HCT116 (cell line): ENCODE measurements at regions not wholly inside any gene's neighbourhood (a gene's known extent, or its start where the extent isn't known, plus 50 kb on each side); places are given as distances from the start of the nearest gene placed in this dataset.

Source experiments
- ATAC-seq: fragments of 200-7000 bp; cut with Tn5 transposase; 2 replicates; pipeline ENCODE4 v1.9.1; 2020; ENCODE audit warnings: mild to moderate bottlenecking, moderate library complexity
- BruUV-seq: library from RNA; stranded (reverse); fragments of 400-500 nt; replicated peaks from 2 replicates; lab custom pipeline; 2021; lab: Mats Ljungman, UMichigan
- CTCF ChIA-PET: fragments of 300-600 bp; sonication (Branson Sonifier 250); formaldehyde crosslinking; loops from one replicate; lab custom pipeline; 2021; ENCODE audit warnings: antibody characterized with exemption; lab: Charles Lee
- POLR2A ChIA-PET: fragments of 300-600, 350-600 bp; sonication (Branson Sonifier 250); formaldehyde crosslinking; loops from one replicate; lab custom pipeline; 2021; ENCODE audit warnings: antibody characterized with exemption; lab: Charles Lee
- RAD21 ChIA-PET, 2 experiments: fragments of 300-600 bp; sonication (Branson Sonifier 250); formaldehyde crosslinking; loops; one replicate each; lab custom pipeline; 2023; ENCODE audit warnings: low total read pairs in 2 of 2; ENCODE audit not compliant: uncharacterized antibody in 2 of 2, unreplicated experiment in 2 of 2, low non-redundant PET in 1 of 2; lab: Charles Lee
- DNase-seq: peaks from one replicate; pipeline ENCODE4 v3.0.0-alpha.2; 2010; ENCODE audit warnings: low read depth, low spot score
- H2AFZ ChIP-seq: fragments of 200-600 bp; shearing (Covaris generic), sonication (generic); 2 replicates; pipeline ENCODE4 v1.6.1; 2017; ENCODE audit warnings: low read depth, mixed run types, mixed read lengths, antibody characterized with exemption, low read length; ENCODE audit not compliant: poor library complexity, severe bottlenecking
- H3K27ac ChIP-seq: 2 replicates; pipeline ENCODE4 v1.5.1; 2012; ENCODE audit warnings: low read depth, low read length
- H3K27me3 ChIP-seq: fragments of 200-600 bp; sonication (generic); 2 replicates; pipeline ENCODE4 v1.6.1; 2016; ENCODE audit warnings: mixed run types, low read length, mixed read lengths; ENCODE audit not compliant: insufficient read depth
- H3K36me3 ChIP-seq, 2 experiments: fragments of 200-500 bp in 1 of 2; fragments of 200-600 bp in 1 of 2; sonication (Bioruptor generic) in 1 of 2; sonication (generic) in 1 of 2; 2 replicates each; pipeline versions ENCODE4 v1.5.1 to v1.6.1; 2014 to 2016; ENCODE audit warnings: low read length in 2 of 2, inconsistent platforms in 1 of 2, mixed read lengths in 1 of 2, mixed run types in 1 of 2; ENCODE audit not compliant: insufficient read depth in 2 of 2, control insufficient read depth in 1 of 2
- H3K4me1 ChIP-seq, 2 experiments: fragments of 200-600 bp in 1 of 2; sonication (generic) in 1 of 2; 2 replicates each; pipeline versions ENCODE4 v1.5.1 to v1.6.1; 2012 to 2017; ENCODE audit warnings: low read length in 2 of 2, inconsistent platforms in 1 of 2, mild to moderate bottlenecking in 1 of 2, mixed read lengths in 1 of 2, mixed run types in 1 of 2, moderate library complexity in 1 of 2; ENCODE audit not compliant: insufficient read depth in 2 of 2, control insufficient read depth in 1 of 2
- H3K4me2 ChIP-seq: fragments of 200-600 bp; sonication (generic); 2 replicates; pipeline ENCODE4 v1.6.1; 2017; ENCODE audit warnings: mixed run types, low read length, mixed read lengths
- H3K4me3 ChIP-seq, 2 experiments: fragments of 200-600 bp in 1 of 2; sonication (generic) in 1 of 2; replicated peaks in 1 of 2; 2 replicates each; pipeline ENCODE4 v1.5.1; 2011 to 2016; ENCODE audit warnings: low read length in 2 of 2, control low read depth in 1 of 2, low read depth in 1 of 2, mild to moderate bottlenecking in 1 of 2, mixed read lengths in 1 of 2, mixed run types in 1 of 2
- H3K79me2 ChIP-seq: fragments of 200-600 bp; sonication (generic); 2 replicates; pipeline ENCODE4 v1.6.1; 2017; ENCODE audit warnings: mild to moderate bottlenecking, mixed run types, low read length, moderate library complexity, mixed read lengths; ENCODE audit not compliant: insufficient read depth
- H3K9ac ChIP-seq: fragments of 200-600 bp; sonication (generic); 2 replicates; pipeline ENCODE4 v1.6.1; 2016; ENCODE audit warnings: low read length, mixed read lengths
- H3K9me2 ChIP-seq: fragments of 200-600 bp; sonication (generic), shearing (Covaris generic); 2 replicates; pipeline ENCODE4 v1.6.1; 2017; ENCODE audit warnings: mixed run types, mild to moderate bottlenecking, moderate library complexity; ENCODE audit not compliant: insufficient read depth
- H3K9me3 ChIP-seq, 2 experiments: fragments of 200-500 bp in 1 of 2; fragments of 200-600 bp in 1 of 2; sonication (Bioruptor generic) in 1 of 2; sonication (generic) in 1 of 2; 2 replicates each; pipeline ENCODE4 v1.6.1; 2014 to 2017; ENCODE audit warnings: low read length in 2 of 2, mixed read lengths in 2 of 2, inconsistent platforms in 1 of 2, low read depth in 1 of 2, mild to moderate bottlenecking in 1 of 2, mixed run types in 1 of 2, moderate library complexity in 1 of 2; ENCODE audit not compliant: control insufficient read depth in 1 of 2, insufficient read depth in 1 of 2
- H4K20me1 ChIP-seq: fragments of 200-600 bp; sonication (generic), shearing (Covaris generic); 2 replicates; pipeline ENCODE4 v1.6.1; 2017; ENCODE audit warnings: mixed run types, mild to moderate bottlenecking, moderate library complexity; ENCODE audit not compliant: insufficient read depth
- FOSL1 ChIP-seq: IDR thresholded peaks from 2 replicates; pipeline ENCODE4 v1.6.1; 2012; ENCODE audit warnings: low read depth
- RAD21 ChIP-seq: IDR thresholded peaks from 2 replicates; pipeline ENCODE4 v1.6.1; 2012; ENCODE audit warnings: low read depth, mild to moderate bottlenecking
- intact Hi-C: fragments of 100-400 bp; cut with micrococcal nuclease; formaldehyde crosslinking; loops from 2 replicates; pipeline ENCODE4 v1.10.0; 2022
- TF ChIP-seq, protein P1 (sequence below): IDR thresholded peaks from 2 replicates; pipeline ENCODE4 v1.6.1; 2012; ENCODE audit warnings: low read depth
- TF ChIP-seq, protein P2 (sequence below): IDR thresholded peaks from 2 replicates; pipeline ENCODE4 v1.6.1; 2011; ENCODE audit warnings: mild to moderate bottlenecking, low read length, moderate library complexity; ENCODE audit not compliant: insufficient replicate concordance; ENCODE audit errors: extremely low read depth

DNA sequence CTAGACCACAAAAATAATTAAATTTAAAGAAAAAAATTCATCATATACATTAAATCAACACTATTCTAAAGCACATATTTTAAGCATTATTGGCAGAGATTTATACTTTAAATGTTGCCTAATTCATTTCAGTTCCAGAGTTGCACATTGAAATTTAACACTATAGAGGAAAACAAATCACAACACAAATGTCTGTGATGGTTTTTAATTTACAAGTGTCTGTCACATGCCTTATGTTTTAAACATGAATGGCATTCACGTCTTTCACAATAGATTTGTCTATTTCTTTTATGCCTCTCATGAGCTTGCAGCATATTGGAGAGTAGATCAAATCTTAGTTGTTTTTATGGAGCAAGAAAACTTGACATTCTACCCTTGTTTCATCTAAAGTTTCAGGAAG, 811.3 kb downstream of the NLGN4X start:
- Histone ChIP-seq H3K27ac (no peak overlapping the region), H3K9me3 (no peaks in the 10 kb centered on the region), H3K4me2 (no peak overlapping the region), H3K79me2 (no peaks in the 10 kb centered on the region), H2AFZ (no peak overlapping the region), H4K20me1 (no peaks in the 10 kb centered on the region), H3K27me3 (no peaks in the 10 kb centered on the region), H3K9me2 (no peaks in the 10 kb centered on the region), H3K36me3 (no peaks in the 10 kb centered on the region), H3K4me3 (no peak overlapping the region), H3K9ac (no peak overlapping the region), H3K4me1 (no peaks in the 10 kb centered on the region)
- ChIA-PET RAD21 (no interaction called here), CTCF (no interaction called here), POLR2A (no interaction called here)
- DNase-seq (no peak), ATAC-seq (no peak)
- BruUV-seq: no TSS peak
- intact Hi-C loops: no loop called here
- TF ChIP-seq FOSL1 (no peak), RAD21 (no peak)
- TF ChIP-seq, protein P1, sequence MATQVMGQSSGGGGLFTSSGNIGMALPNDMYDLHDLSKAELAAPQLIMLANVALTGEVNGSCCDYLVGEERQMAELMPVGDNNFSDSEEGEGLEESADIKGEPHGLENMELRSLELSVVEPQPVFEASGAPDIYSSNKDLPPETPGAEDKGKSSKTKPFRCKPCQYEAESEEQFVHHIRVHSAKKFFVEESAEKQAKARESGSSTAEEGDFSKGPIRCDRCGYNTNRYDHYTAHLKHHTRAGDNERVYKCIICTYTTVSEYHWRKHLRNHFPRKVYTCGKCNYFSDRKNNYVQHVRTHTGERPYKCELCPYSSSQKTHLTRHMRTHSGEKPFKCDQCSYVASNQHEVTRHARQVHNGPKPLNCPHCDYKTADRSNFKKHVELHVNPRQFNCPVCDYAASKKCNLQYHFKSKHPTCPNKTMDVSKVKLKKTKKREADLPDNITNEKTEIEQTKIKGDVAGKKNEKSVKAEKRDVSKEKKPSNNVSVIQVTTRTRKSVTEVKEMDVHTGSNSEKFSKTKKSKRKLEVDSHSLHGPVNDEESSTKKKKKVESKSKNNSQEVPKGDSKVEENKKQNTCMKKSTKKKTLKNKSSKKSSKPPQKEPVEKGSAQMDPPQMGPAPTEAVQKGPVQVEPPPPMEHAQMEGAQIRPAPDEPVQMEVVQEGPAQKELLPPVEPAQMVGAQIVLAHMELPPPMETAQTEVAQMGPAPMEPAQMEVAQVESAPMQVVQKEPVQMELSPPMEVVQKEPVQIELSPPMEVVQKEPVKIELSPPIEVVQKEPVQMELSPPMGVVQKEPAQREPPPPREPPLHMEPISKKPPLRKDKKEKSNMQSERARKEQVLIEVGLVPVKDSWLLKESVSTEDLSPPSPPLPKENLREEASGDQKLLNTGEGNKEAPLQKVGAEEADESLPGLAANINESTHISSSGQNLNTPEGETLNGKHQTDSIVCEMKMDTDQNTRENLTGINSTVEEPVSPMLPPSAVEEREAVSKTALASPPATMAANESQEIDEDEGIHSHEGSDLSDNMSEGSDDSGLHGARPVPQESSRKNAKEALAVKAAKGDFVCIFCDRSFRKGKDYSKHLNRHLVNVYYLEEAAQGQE: no peak
- TF ChIP-seq, protein P2, sequence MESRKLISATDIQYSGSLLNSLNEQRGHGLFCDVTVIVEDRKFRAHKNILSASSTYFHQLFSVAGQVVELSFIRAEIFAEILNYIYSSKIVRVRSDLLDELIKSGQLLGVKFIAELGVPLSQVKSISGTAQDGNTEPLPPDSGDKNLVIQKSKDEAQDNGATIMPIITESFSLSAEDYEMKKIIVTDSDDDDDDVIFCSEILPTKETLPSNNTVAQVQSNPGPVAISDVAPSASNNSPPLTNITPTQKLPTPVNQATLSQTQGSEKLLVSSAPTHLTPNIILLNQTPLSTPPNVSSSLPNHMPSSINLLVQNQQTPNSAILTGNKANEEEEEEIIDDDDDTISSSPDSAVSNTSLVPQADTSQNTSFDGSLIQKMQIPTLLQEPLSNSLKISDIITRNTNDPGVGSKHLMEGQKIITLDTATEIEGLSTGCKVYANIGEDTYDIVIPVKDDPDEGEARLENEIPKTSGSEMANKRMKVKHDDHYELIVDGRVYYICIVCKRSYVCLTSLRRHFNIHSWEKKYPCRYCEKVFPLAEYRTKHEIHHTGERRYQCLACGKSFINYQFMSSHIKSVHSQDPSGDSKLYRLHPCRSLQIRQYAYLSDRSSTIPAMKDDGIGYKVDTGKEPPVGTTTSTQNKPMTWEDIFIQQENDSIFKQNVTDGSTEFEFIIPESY: no peak
